Kidney epithelial cell (primary cell): ENCODE measurements at regions not wholly inside any gene's neighbourhood (a gene's known extent, or its start where the extent isn't known, plus 50 kb on each side); places are given as distances from the start of the nearest gene placed in this dataset.

Experiments used
- DNase-seq: peaks from one replicate; pipeline ENCODE4 v3.0.0-alpha.2; 2010; ENCODE audit warnings: low read depth
- H3K27me3 ChIP-seq: 2 replicates; pipeline ENCODE4 v1.6.0; 2011; ENCODE audit warnings: low read length; ENCODE audit not compliant: control insufficient read depth, insufficient read depth
- H3K36me3 ChIP-seq: 2 replicates; pipeline ENCODE4 v1.5.1; 2011; ENCODE audit warnings: low read length; ENCODE audit not compliant: control insufficient read depth, insufficient read depth
- H3K4me3 ChIP-seq: 2 replicates; pipeline ENCODE4 v1.5.1; 2011; ENCODE audit warnings: low read depth, mild to moderate bottlenecking, control low read depth, low read length
- CTCF ChIP-seq: IDR thresholded peaks from 2 replicates; pipeline ENCODE4 v1.5.1; 2011; ENCODE audit warnings: mild to moderate bottlenecking, moderate library complexity, low read length, control low read depth, inconsistent platforms; ENCODE audit not compliant: insufficient read depth, poor library complexity, severe bottlenecking

DNA sequence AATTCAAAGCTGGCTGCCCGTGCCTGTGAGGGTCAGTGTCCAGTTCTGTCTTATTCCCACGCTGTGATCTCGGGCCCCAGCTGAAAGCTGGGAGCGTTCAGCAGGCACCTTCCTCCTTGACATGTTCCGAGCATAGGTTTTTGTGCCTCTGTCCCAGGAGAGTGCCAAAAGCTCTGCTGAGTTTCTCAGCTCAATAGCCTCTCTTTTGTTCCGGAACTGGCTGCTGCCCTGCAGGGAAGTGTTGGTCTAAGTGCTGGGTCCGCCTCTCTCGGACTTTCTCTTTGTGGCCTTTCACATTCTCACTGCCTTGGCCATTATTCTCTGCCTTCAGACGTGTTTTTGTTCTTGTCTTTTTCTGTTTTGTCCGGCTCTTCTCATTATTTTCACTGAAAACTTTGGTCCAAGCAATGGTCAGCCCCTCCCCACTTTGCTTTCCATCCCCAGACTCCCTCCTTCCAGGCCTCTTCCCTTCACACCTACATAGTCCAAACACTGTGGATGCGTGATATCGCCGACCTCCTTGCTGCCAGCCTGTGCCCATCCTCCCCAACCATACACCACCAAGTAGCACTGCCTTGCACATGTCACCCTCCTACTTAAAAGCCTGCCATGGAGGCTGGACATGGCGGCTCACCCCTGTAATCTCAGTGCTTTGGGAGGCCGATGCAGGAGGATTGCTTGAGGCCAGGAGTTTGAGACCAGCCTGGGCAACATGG is 233.8 kb downstream of the RHOU start:
- TF ChIP-seq CTCF = no peak
- Histone ChIP-seq H3K4me3 (no peak overlapping the region), H3K36me3 (no peaks in the 10 kb centered on the region), H3K27me3 (no peaks in the 10 kb centered on the region)
- no peak for DNase-seq

GRCh38 chr1:228969953-228970800 is 234.9 kb downstream of the RHOU start:
- DNase-seq = no peak
- Histone ChIP-seq H3K4me3 (no peak overlapping the region), H3K27me3 (peaks cover 2% of the 10 kb centered on the region), H3K36me3 (no peaks in the 10 kb centered on the region)
- no peak for TF ChIP-seq CTCF

DNA sequence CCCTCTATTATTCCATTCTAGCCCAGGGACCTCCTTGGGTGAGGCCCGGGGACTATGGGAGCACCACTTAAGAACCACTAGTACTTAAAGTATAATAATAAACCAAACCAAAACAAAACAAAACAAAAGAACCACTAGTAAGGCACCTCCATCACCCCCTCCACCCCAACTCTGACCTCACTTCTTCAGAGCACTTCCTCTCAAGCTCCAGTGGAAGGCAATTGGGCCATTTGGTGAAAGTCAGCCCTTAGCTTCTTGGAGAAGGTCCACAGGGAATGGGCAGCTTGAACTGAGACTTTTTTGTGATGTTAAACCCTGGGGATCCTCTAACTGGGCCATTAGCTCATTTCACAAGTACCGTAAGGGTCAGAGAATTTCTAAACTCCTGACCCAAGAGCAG is 237.3 kb downstream of the RHOU start:
- no peak overlapping the region for H3K4me3 ChIP-seq
- H3K27me3 ChIP-seq = peaks cover 4% of the 10 kb centered on the region
- TF ChIP-seq CTCF = no peak
- no peak for DNase-seq
- H3K36me3 ChIP-seq = no peaks in the 10 kb centered on the region

DNA sequence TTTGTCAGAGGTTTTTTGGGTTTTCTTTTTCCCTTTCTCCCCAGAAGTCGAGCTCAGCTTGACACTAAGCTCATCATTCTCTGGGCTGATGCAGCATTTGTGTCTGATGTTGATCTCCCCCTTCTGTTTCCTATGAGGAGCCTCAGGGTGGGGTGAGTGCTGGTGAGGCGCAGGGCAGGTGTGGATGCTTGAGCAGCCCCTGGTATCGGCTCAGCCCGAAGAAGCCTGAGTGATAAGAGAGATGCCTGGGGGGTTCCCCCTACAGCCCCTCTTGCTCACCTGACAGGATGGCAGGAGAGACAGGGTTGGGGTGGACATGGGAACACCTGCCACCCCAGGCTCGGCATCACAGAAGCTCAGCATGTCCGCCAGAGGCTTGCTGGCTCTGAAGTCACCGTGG is 239.0 kb downstream of the RHOU start:
- Histone ChIP-seq H3K27me3 (peaks cover 7% of the 10 kb centered on the region), H3K4me3 (no peak overlapping the region)
- TF ChIP-seq CTCF = no peak

DNA sequence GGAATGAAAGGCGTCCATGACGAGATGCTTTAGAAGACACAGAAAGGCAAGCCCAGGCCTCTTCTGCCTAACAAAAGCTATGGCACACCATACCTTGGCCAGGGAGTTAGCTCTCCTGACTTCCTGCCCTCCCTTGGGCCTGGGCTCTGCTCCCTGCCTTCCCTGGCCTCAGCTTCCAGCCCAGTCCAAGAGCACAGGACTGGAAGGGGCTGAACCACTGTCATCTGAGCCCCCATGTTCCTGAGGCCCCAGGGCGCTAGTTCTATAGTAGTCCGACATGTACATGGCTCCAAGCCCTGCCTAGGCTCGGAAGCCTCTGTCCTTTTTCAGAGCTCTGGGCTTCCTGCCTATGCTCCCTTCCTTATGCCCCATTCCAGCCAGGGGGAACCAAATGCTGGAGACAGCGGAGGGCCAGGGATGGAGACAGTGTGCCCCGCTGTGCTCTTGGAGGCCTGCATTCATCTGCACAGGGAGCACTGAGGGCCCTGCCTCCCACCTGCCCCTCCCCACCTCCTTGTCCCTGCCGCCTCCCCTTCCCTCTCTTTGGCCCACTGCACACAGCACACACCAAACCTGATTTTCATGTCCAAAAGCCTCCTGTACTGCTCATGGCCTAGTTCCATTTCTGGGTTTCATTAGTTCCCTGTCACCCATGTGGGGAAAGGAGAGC is 240.1 kb downstream of the RHOU start:
- Histone ChIP-seq H3K27me3 (peaks cover 7% of the 10 kb centered on the region), H3K36me3 (no peaks in the 10 kb centered on the region), H3K4me3 (no peak overlapping the region)
- TF ChIP-seq CTCF = no peak
- no peak for DNase-seq

More for the DNA sequence above, 239.0 kb downstream of the RHOU start:
- H3K36me3 ChIP-seq = no peaks in the 10 kb centered on the region
- DNase-seq = no peak
